COR-L47 (cell line): ENCODE measurements at regions not wholly inside any gene's neighbourhood (a gene's known extent, or its start where the extent isn't known, plus 50 kb on each side); places are given as distances from the start of the nearest gene placed in this dataset.
"Not testable (repeated sequence)": the region's sequence is repeated elsewhere in the genome, so short reads cannot be mapped to it uniquely, and the experiment has no call there.

Experiments used
- DNase-seq: peaks from one replicate; lab custom pipeline; 2025; lab: John Stamatoyannopoulos, UW

DNA sequence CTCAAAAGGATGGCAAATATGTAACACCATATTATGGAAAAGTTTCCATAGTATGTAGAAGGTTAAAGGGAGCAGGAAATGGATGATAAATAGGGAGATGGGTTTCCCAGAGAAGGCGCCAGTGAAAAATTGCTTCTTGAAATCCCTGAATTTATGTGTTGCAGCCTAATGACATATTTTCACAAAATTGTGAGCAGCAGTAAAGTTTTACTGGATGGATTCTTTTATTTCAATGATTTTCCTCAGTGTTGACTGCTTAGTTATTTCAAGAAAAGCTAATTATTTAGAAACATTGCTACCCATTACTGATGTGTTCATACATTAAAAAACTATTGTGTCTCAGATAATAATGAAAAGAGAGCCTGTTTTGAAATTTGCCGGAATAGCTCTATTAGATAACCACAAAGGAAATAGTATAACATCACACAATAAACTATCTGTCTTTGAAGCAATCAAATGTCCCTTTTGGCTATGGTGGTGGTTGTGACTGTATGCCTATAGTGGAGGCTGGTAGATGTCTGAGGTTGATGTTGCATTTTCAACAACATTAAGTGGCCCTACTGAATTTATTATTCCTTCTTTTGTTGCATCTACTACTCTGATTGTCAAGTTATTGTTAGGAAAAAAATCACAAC is 169.9 kb upstream of the HAND2 start:
- DNase-seq: no peak

- DNase-seq: no peak
Measured at GRCh38 chr4:173698557-173699262, 168.7 kb upstream of the HAND2 start.

GRCh38 chr4:173697840-173698239 is 167.8 kb upstream of the HAND2 start:
- DNase-seq: no peak

- no peak for DNase-seq
Measured at GRCh38 chr4:173696551-173696950, 166.5 kb upstream of the HAND2 start.

DNA sequence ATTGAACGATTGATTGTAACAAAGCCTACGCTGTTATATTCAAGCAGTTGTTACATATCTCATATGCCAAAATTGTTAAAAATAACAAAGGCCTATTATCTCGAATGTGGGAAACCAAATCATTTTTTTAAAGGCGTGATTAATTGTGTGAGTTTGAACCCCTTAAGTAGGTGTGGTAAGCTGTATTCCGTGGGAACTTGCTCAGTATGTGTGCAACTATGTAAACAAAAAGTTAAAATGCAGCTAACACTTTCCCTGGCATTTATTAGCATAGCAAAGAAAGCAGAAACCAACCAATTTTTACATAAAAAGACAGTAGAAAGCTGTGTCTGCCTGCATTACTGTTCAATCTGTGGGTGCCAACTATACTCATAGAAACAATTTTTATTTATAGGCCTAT is 166.0 kb upstream of the HAND2 start:
- no peak for DNase-seq

- no peak for DNase-seq
Measured at GRCh38 chr4:173685831-173686210, 155.8 kb upstream of the HAND2 start.

DNA sequence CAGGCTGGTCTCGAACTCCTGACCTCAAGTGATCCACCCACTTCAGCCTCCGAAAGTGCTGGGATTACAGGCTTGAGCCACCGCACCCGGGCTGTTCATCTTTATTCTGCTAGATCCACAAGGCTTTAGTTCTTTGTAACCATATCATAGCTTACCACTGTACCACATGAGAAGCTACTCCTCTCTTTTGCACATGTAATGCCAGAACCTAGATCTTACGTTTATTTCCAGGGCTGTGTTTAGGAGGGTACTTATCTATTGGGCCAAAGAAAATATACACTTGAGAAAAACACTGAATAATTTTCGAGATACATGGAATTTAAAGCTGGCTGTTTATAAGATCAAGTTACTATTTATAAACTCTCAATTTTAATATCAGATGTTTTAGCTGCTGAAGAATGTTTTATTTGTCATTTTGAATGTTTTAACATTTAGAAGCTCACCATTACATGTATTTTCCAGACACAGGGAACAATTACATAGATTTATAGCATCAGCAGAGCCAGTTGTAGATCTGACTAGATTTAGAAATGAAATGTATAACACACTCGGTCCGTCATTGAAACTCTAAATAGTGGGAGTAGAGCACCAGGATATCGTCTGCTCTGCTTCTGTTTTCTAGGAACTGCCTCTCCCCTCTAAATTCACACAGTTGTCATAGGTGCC is 155.3 kb upstream of the HAND2 start:
- DNase-seq: no peak

- DNase-seq: no peak
Measured at GRCh38 chr4:173684223-173684622, 154.2 kb upstream of the HAND2 start.

DNA sequence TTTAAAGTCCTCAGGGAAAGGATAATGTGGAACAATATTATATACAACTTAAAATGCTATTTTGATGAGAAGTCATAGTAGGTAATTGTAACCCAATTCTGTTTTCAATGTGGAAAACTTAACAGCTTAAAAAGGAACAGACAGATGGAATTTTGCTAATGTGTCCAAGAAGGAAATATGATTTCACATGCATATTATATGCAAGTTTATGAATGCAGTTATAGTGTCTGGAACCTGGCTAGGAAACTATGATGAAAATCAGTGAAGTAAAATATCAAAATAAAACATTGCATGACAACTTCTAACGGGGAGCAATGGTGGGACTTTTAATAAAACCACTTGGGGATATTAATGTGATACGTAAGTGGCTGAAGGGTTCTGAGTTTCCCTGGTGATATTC is 152.6 kb upstream of the HAND2 start:
- no peak for DNase-seq

DNA sequence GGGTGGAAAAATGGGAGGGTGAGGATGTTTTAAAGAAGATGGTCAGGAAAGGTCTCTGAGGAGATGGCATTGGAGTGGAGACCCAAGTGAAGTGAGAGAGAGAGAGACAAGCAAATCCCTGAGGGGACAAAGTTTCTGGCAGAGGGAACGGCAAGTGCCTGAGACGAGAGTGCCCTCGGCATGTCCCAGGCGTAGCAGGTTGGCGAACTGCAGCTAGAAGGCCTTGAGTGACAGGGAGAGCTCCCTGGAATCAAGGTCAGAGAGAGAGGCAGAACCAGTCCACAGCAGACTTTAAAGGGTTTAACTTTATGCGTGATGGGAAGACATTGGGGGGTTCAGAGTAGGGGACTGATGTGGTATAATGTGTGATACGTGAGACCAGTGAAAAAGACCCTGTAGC is 150.2 kb upstream of the HAND2 start:
- DNase-seq: no peak

- DNase-seq: no peak
Measured at GRCh38 chr4:173675446-173675845, 145.4 kb upstream of the HAND2 start.

GRCh38 chr4:173669460-173670179 is 139.6 kb upstream of the HAND2 start:
- no peak for DNase-seq

DNA sequence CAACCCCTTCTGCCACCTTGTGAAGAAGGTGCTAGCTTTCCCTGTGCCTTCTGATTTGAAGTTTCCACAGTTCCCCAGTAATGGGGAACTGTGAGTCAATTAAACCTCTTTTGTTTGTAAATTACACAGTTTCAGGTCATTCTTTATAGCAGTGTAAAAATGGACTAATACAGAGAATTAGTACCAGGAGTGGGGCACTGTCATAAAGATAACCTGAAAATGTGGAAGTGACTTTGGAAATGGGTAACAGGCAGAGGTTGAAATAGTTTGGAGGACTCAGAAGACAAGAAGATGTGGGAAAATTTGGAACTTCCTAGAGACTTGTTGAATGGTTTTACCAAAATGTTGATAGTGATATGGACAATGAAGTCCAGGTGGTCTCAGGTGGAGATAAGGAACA is 131.0 kb upstream of the HAND2 start:
- DNase-seq: no peak

DNA sequence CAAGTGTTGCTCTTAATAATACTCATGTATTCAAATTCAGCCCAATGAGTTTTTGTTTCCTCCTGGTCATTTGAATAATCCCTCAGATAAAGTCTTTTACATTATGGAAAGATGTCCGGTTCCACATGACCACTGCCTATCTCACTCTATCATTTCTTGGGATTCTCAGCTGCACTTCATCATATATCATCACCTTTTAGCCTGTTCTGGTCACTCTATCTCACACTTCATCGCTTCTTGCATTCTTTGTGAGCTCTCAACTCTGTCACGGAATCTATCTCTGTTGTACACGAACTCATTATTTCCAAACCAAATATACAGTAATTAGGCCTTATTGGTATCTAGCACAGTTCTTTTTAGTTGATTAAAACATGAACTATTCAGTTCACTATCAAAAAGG is 126.9 kb upstream of the HAND2 start:
- DNase-seq: no peak

- no peak for DNase-seq
Measured at GRCh38 chr4:173652283-173652931, 122.4 kb upstream of the HAND2 start.

- no peak for DNase-seq
Measured at GRCh38 chr4:173651651-173652282, 121.7 kb upstream of the HAND2 start.

- DNase-seq: no peak
Measured at GRCh38 chr4:173647902-173648301, 117.9 kb upstream of the HAND2 start.

- no peak for DNase-seq
Measured at GRCh38 chr4:173642509-173642908, 112.5 kb upstream of the HAND2 start.

- no peak for DNase-seq
Measured at GRCh38 chr4:173635395-173635794, 105.4 kb upstream of the HAND2 start.

DNA sequence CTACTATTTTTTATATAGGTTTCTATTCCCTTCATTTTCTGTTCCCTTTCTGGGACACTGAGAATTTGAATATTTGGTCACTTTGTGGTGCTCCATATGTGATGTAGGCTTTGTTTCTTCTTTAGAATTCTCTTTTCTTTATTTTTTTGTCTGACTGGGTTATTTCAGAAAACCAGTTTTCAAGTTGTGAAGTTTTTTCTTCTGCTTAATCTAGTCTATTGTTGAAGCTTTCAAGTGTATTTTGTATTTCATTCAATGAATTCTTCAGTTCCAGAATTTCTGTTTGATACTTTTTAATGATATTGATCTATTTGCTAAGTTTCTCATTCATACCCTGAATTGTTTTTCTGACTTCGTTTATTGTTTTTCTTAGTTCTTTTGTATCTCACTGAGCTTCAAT is 96.2 kb upstream of the HAND2 start:
- no peak for DNase-seq

DNA sequence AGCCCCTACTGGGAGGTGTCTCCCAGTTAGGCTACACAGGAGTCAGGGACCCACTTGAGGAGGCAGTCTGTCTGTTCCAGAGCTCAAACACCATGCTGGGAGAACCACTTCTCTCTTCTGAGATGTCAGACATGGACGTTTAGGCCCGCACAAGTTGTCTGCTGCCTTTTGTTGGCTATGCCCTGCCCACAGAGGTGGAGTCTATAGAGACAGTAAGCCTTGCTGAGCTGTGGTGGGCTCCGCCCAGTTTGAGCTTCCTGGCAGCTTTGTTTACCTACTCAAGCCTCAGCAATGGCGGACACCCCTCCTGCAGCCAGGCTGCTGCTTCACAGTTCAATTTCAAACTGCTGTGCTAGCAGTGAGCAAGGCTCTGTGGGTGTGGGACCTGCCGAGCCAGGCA is 88.6 kb upstream of the HAND2 start:
- DNase-seq: not testable (repeated sequence)

DNA sequence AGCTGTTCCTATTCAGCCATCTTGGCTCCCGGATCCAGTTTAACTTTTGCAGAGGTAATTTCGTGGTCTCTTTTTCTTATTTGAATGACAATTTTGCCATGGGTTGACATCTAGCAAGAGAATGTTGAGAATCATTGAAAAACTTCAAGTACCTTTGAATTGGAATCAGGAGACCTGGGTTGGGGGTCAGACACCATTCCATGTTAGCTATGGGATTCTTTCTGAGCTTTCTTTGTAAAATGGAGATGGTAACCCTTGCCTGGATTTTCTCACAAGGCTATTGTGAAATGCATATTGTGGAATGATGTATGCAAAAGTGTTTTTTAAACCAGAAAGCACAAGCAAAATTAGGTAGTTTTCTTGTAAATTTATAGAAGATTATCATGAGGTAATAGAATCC is 79.1 kb upstream of the HAND2 start:
- DNase-seq: no peak
